NT2/D1 (cell line): ENCODE measurements at regions not wholly inside any gene's neighbourhood (a gene's known extent, or its start where the extent isn't known, plus 50 kb on each side); places are given as distances from the start of the nearest gene placed in this dataset.
A peak's percentile ranks its signal among the peaks of the same experiment; 100 is the strongest.

Experiments
- DNase-seq: peaks from one replicate; pipeline ENCODE4 v3.0.0-alpha.2; 2011; ENCODE audit warnings: low read depth, low spot score
- H3K27me3 ChIP-seq: 2 replicates; pipeline ENCODE4 v1.6.0; 2011; ENCODE audit warnings: mild to moderate bottlenecking; ENCODE audit not compliant: insufficient read length, insufficient read depth
- H3K36me3 ChIP-seq: 2 replicates; pipeline ENCODE4 v1.6.1; 2011; ENCODE audit warnings: mild to moderate bottlenecking, low read length, mixed read lengths; ENCODE audit not compliant: insufficient read depth, insufficient read length
- H3K4me1 ChIP-seq: 2 replicates; pipeline ENCODE4 v1.5.1; 2011; ENCODE audit not compliant: insufficient read depth, insufficient read length
- H3K4me3 ChIP-seq: 2 replicates; pipeline ENCODE4 v1.5.1; 2011; ENCODE audit warnings: low read depth; ENCODE audit not compliant: insufficient read length
- H3K9ac ChIP-seq: 2 replicates; pipeline ENCODE4 v1.6.0; 2011; ENCODE audit warnings: low read depth; ENCODE audit not compliant: insufficient read length
- H3K9me3 ChIP-seq: 2 replicates; pipeline ENCODE4 v1.5.1; 2011; ENCODE audit warnings: mild to moderate bottlenecking, low read length; ENCODE audit not compliant: insufficient read depth
- SUZ12 ChIP-seq: IDR thresholded peaks from 2 replicates; pipeline ENCODE4 v1.6.1; 2011; ENCODE audit not compliant: insufficient read length, insufficient read depth; ENCODE audit errors: extremely low read depth
- YY1 ChIP-seq: IDR thresholded peaks from 2 replicates; pipeline ENCODE4 v1.6.1; 2011; ENCODE audit not compliant: insufficient read length, insufficient read depth
- ZNF274 ChIP-seq: IDR thresholded peaks from 2 replicates; pipeline ENCODE4 v1.6.1; 2011; ENCODE audit warnings: mild to moderate bottlenecking, low read depth, low read length

DNA sequence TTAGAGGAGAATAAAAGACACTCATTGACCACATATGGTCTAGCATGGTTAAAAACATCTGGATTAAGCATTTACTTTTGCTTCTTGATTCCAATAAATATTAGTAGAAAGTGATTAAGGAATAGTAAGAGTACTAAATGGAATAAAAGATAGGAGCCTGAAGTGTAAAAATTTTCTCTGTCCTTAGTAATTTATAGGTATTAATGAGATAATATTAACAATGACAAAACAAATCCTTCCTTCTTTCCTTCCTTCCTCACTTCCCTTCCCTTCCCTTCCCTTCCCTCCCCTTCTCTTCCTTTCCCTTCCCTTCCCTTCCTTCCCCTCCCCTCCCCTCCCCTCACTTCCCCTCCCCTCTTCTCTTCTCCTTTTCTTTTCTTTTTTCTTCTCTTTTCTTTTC is 797.5 kb upstream of the NRXN1 start:
- Histone ChIP-seq H3K9me3 (no peaks in the 10 kb centered on the region), H3K4me1 (no peaks in the 10 kb centered on the region), H3K36me3 (no peaks in the 10 kb centered on the region), H3K9ac (no peak overlapping the region), H3K4me3 (no peak overlapping the region), H3K27me3 (no peaks in the 10 kb centered on the region)
- DNase-seq, result no peak
- TF ChIP-seq SUZ12 (no peak), ZNF274 (no peak), YY1 (no peak)

DNA sequence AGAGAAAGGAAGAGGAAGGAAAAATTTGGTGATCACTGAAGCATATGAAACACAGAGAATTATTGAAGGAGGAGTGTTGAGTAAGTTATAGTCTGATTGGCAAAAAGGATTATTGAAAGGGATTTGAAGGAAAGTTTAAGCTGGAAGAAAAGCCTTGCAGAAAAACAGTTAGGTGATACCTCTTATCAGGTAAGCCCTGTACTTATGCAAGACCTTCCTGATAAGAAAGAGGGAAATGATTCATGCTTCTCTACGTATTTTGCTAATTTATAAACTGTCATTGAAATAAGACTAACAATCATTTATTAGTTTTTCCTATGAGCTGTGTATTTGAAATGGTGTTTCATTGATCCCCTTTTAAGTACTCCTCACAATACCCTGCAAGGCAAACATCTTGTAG is 793.9 kb upstream of the NRXN1 start:
- DNase-seq, result no peak
- Histone ChIP-seq H3K4me1 (no peaks in the 10 kb centered on the region), H3K36me3 (no peaks in the 10 kb centered on the region), H3K4me3 (no peak overlapping the region), H3K9me3 (no peaks in the 10 kb centered on the region), H3K9ac (no peak overlapping the region), H3K27me3 (no peaks in the 10 kb centered on the region)
- no peak for TF ChIP-seq SUZ12
- no peak for TF ChIP-seq ZNF274
- no peak for TF ChIP-seq YY1

- H3K36me3 ChIP-seq, result no peaks in the 10 kb centered on the region
- no peak overlapping the region for H3K4me3 ChIP-seq
- no peak for DNase-seq
- H3K9me3 ChIP-seq, result no peaks in the 10 kb centered on the region
- no peak overlapping the region for H3K9ac ChIP-seq
- no peaks in the 10 kb centered on the region for H3K4me1 ChIP-seq
- TF ChIP-seq ZNF274 (no peak), YY1 (no peak), SUZ12 (no peak)
- no peaks in the 10 kb centered on the region for H3K27me3 ChIP-seq
Measured at GRCh38 chr2:51813247-51813646, 781.3 kb upstream of the NRXN1 start.

- Histone ChIP-seq H3K4me1 (no peaks in the 10 kb centered on the region), H3K9ac (no peak overlapping the region), H3K36me3 (no peaks in the 10 kb centered on the region), H3K27me3 (no peaks in the 10 kb centered on the region), H3K4me3 (no peak overlapping the region), H3K9me3 (no peaks in the 10 kb centered on the region)
- no peak for DNase-seq
- no peak for TF ChIP-seq YY1
- TF ChIP-seq SUZ12, result no peak
- no peak for TF ChIP-seq ZNF274
Measured at GRCh38 chr2:51812138-51812866, 780.4 kb upstream of the NRXN1 start.

- DNase-seq, result no peak
- no peaks in the 10 kb centered on the region for H3K9me3 ChIP-seq
- H3K4me1 ChIP-seq, result no peaks in the 10 kb centered on the region
- no peak for TF ChIP-seq ZNF274
- TF ChIP-seq YY1, result no peak
- TF ChIP-seq SUZ12, result no peak
- H3K27me3 ChIP-seq, result no peaks in the 10 kb centered on the region
- H3K36me3 ChIP-seq, result no peaks in the 10 kb centered on the region
- H3K9ac ChIP-seq, result no peak overlapping the region
- H3K4me3 ChIP-seq, result no peak overlapping the region
Measured at GRCh38 chr2:51810197-51810596, 778.3 kb upstream of the NRXN1 start.

DNA sequence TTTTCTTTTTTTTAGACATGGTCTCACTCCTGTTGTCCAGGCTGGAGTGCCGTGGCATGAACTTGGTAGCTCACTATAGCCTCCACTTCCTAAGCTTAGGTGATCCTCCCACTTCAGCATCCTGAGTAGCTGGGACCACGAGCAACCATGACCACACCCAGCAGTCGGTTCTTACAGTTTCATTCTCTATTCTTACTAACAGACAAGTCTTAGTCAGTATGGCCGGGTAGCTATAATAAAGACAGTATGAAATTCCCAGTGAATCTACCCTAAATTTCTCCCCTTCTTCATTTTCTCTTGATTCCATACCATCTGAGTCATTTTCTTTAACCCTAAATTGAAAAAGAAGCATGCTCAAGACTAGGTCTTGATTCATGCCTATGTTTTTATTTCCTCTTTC is 775.3 kb upstream of the NRXN1 start:
- Histone ChIP-seq H3K9me3 (no peaks in the 10 kb centered on the region), H3K4me1 (no peaks in the 10 kb centered on the region)
- TF ChIP-seq SUZ12, result no peak
- TF ChIP-seq ZNF274, result no peak
- no peak for TF ChIP-seq YY1

DNA sequence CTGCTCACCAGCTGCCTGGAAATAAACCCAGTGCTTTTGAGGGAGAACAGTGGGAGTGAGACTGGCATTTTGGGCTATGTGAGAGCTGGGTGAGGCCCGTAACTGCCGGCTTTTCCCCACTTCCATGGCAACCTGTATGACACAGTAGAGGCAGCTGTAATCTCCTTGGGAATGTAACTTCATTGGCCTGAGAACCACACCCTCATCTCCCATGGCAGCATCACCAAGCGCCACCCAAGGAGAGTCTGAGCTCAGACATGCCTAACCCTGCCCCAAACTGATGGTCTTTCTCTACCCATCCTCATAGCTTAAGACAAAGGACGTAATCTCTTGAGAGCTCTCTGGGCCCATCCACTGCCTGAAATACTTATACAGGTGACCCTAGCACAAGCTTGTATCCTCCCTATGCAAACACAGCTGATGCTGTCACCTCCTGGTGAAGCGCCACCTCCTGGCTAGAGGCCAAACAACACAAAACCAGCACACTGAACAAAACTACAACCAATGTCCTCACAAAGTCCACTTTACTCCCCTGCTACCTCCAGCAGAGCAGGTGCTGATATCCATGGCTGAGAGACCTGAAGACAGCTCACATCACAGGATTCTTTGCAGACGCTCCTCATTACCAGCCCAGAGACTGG is 763.4 kb upstream of the NRXN1 start:
- Histone ChIP-seq H3K4me3 (no peak overlapping the region), H3K9me3 (no peaks in the 10 kb centered on the region), H3K9ac (no peak overlapping the region), H3K4me1 (no peaks in the 10 kb centered on the region), H3K36me3 (no peaks in the 10 kb centered on the region), H3K27me3 (no peaks in the 10 kb centered on the region)
- no peak for TF ChIP-seq ZNF274
- no peak for TF ChIP-seq SUZ12
- no peak for TF ChIP-seq YY1
- DNase-seq, result peak; percentile 20

More for the DNA sequence above, 775.3 kb upstream of the NRXN1 start:
- H3K27me3 ChIP-seq, result no peaks in the 10 kb centered on the region
- H3K4me3 ChIP-seq, result no peak overlapping the region
- DNase-seq, result no peak
- H3K36me3 ChIP-seq, result no peaks in the 10 kb centered on the region
- H3K9ac ChIP-seq, result no peak overlapping the region
